ENCODE measurements at regions not wholly inside any gene's neighbourhood (a gene's known extent, or its start where the extent isn't known, plus 50 kb on each side); places are given as distances from the start of the nearest gene placed in this dataset.

- no peak for ATAC-seq
- TF ChIP-seq ISL1 (CRISPR knock-in tag; IDR thresholded peaks at IDR 0.05) (no peak), CREB5 (CRISPR knock-in tag; IDR thresholded peaks at IDR 0.05; ENCODE audit: low read depth) (no peak), ZFP30 (CRISPR knock-in tag; IDR thresholded peaks at IDR 0.05) (no peak), PPARA (CRISPR knock-in tag; IDR thresholded peaks at IDR 0.05; ENCODE audit: borderline replicate concordance) (no peak), SNAI2 (CRISPR knock-in tag; IDR thresholded peaks at IDR 0.05) (no peak), TCF4 (CRISPR knock-in tag; IDR thresholded peaks at IDR 0.05; ENCODE audit: borderline replicate concordance) (no peak), ZNF70 (CRISPR knock-in tag; IDR thresholded peaks at IDR 0.05) (no peak), ZNF8 (CRISPR knock-in tag; IDR thresholded peaks at IDR 0.05) (no peak), ZC3H10 (CRISPR knock-in tag; IDR thresholded peaks at IDR 0.05) (no peak), TOX (CRISPR knock-in tag; IDR thresholded peaks at IDR 0.05; ENCODE audit: borderline replicate concordance) (no peak), GLIS3 (CRISPR knock-in tag; IDR thresholded peaks at IDR 0.05) (no peak), ARNTL (CRISPR knock-in tag; IDR thresholded peaks at IDR 0.05; ENCODE audit: borderline replicate concordance, low read depth) (no peak)
- TF ChIP-seq, protein P1, sequence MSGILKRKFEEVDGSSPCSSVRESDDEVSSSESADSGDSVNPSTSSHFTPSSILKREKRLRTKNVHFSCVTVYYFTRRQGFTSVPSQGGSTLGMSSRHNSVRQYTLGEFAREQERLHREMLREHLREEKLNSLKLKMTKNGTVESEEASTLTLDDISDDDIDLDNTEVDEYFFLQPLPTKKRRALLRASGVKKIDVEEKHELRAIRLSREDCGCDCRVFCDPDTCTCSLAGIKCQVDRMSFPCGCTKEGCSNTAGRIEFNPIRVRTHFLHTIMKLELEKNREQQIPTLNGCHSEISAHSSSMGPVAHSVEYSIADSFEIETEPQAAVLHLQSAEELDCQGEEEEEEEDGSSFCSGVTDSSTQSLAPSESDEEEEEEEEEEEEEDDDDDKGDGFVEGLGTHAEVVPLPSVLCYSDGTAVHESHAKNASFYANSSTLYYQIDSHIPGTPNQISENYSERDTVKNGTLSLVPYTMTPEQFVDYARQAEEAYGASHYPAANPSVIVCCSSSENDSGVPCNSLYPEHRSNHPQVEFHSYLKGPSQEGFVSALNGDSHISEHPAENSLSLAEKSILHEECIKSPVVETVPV (CRISPR knock-in tag; IDR thresholded peaks at IDR 0.05), result no peak
- TF ChIP-seq, protein P2, sequence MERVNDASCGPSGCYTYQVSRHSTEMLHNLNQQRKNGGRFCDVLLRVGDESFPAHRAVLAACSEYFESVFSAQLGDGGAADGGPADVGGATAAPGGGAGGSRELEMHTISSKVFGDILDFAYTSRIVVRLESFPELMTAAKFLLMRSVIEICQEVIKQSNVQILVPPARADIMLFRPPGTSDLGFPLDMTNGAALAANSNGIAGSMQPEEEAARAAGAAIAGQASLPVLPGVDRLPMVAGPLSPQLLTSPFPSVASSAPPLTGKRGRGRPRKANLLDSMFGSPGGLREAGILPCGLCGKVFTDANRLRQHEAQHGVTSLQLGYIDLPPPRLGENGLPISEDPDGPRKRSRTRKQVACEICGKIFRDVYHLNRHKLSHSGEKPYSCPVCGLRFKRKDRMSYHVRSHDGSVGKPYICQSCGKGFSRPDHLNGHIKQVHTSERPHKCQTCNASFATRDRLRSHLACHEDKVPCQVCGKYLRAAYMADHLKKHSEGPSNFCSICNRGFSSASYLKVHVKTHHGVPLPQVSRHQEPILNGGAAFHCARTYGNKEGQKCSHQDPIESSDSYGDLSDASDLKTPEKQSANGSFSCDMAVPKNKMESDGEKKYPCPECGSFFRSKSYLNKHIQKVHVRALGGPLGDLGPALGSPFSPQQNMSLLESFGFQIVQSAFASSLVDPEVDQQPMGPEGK (CRISPR knock-in tag; IDR thresholded peaks at IDR 0.05; ENCODE audit: borderline replicate concordance), result no peak
Observed at GRCh38 chr1:188363943-188364342, 1535.2 kb downstream of the PLA2G4A start.

- no peak for TF ChIP-seq RARB (CRISPR knock-in tag; IDR thresholded peaks at IDR 0.05)
- no peak for TF ChIP-seq ZC3H10 (CRISPR knock-in tag; IDR thresholded peaks at IDR 0.05)
- no peak for TF ChIP-seq SNAI2 (CRISPR knock-in tag; IDR thresholded peaks at IDR 0.05)
- TF ChIP-seq, protein P2 (CRISPR knock-in tag; IDR thresholded peaks at IDR 0.05; ENCODE audit: borderline replicate concordance), result no peak
- TF ChIP-seq POU6F1 (CRISPR knock-in tag; IDR thresholded peaks at IDR 0.05; ENCODE audit: borderline replicate concordance, low read depth), result no peak
- TF ChIP-seq ZNF70 (CRISPR knock-in tag; IDR thresholded peaks at IDR 0.05), result no peak
- TF ChIP-seq ZFP30 (CRISPR knock-in tag; IDR thresholded peaks at IDR 0.05), result no peak
- TF ChIP-seq ZNF565 (CRISPR knock-in tag; conservative IDR thresholded peaks at IDR 0.05; ENCODE audit: low read depth), result no peak
- TF ChIP-seq ZNF8 (CRISPR knock-in tag; IDR thresholded peaks at IDR 0.05), result no peak
- no peak for TF ChIP-seq TSHZ2 (CRISPR knock-in tag; IDR thresholded peaks at IDR 0.05)
- no peak for TF ChIP-seq TOX (CRISPR knock-in tag; IDR thresholded peaks at IDR 0.05; ENCODE audit: borderline replicate concordance)
- TF ChIP-seq GLIS3 (CRISPR knock-in tag; IDR thresholded peaks at IDR 0.05), result no peak
- TF ChIP-seq CSDC2 (CRISPR knock-in tag; IDR thresholded peaks at IDR 0.05), result no peak
- TF ChIP-seq ARNTL (CRISPR knock-in tag; IDR thresholded peaks at IDR 0.05; ENCODE audit: borderline replicate concordance, low read depth), result no peak
- no peak for TF ChIP-seq ISL1 (CRISPR knock-in tag; IDR thresholded peaks at IDR 0.05)
- TF ChIP-seq PPARA (CRISPR knock-in tag; IDR thresholded peaks at IDR 0.05; ENCODE audit: borderline replicate concordance), result no peak
- TF ChIP-seq BACH2 (CRISPR knock-in tag; IDR thresholded peaks at IDR 0.05; ENCODE audit: borderline replicate concordance), result no peak
- TF ChIP-seq, protein P1 (CRISPR knock-in tag; IDR thresholded peaks at IDR 0.05), result no peak
- ATAC-seq, result no peak
Observed at GRCh38 chr1:188364927-188365449, 1536.2 kb downstream of the PLA2G4A start.

Data from SK-N-SH treated with all-trans-retinoic acid at 6 μM for 48 hours (cell line).